ENCODE measurements at regions not wholly inside any gene's neighbourhood (a gene's known extent, or its start where the extent isn't known, plus 50 kb on each side); places are given as distances from the start of the nearest gene placed in this dataset.

DNA sequence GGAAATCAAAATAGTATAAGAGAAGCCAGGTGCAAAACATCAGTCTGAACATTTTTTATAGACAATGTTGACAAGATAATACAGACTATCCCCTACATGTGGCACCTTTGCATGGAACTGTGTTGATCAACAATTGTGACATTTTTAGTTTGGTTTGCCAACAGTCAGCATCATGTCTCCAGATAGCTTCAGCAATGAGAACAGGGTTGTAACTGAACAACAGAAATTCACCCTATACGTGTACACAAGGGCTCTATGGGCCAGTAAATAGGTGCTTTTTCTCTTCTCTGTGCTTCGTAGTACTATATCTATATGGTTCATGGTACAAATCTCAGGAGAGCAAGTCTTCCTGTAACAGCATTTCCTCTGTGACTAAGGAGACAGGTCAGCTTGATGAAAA, 310.4 kb downstream of the ATXN7L3B start:
- no peak for TF ChIP-seq EZH2 (IDR thresholded peaks at IDR 0.05; ENCODE audit: borderline replicate concordance, low read depth, low read length, poor library complexity, severe bottlenecking)
- TF ChIP-seq, protein P1, sequence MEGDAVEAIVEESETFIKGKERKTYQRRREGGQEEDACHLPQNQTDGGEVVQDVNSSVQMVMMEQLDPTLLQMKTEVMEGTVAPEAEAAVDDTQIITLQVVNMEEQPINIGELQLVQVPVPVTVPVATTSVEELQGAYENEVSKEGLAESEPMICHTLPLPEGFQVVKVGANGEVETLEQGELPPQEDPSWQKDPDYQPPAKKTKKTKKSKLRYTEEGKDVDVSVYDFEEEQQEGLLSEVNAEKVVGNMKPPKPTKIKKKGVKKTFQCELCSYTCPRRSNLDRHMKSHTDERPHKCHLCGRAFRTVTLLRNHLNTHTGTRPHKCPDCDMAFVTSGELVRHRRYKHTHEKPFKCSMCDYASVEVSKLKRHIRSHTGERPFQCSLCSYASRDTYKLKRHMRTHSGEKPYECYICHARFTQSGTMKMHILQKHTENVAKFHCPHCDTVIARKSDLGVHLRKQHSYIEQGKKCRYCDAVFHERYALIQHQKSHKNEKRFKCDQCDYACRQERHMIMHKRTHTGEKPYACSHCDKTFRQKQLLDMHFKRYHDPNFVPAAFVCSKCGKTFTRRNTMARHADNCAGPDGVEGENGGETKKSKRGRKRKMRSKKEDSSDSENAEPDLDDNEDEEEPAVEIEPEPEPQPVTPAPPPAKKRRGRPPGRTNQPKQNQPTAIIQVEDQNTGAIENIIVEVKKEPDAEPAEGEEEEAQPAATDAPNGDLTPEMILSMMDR (conservative IDR thresholded peaks at IDR 0.05; ENCODE audit: low read depth, low read length): no peak
- no peak overlapping the region for H3K4me3 ChIP-seq (ENCODE audit: low read depth, low read length, poor library complexity, severe bottlenecking)
- no peaks in the 10 kb centered on the region for H3K9me3 ChIP-seq (ENCODE audit: low read depth, low read length, poor library complexity, severe bottlenecking)
- no peaks in the 10 kb centered on the region for H3K4me1 ChIP-seq (ENCODE audit: insufficient read depth, low read length, poor library complexity, severe bottlenecking)
- ChIA-PET CTCF (no interaction called here), POLR2A (ENCODE audit: low non-redundant PET) (interaction anchor here (0.6 kb wide), 1 partner anchor 27 kb away, joined by 3 read pairs; no protein-coding TSS in a partner anchor)
- DNase-seq (ENCODE audit: low spot score): no peak
- no TSS peak for BruUV-seq (replicated peaks)
- H3K36me3 ChIP-seq (ENCODE audit: insufficient read depth, low read length, poor library complexity, severe bottlenecking): no peaks in the 10 kb centered on the region
- no peaks in the 10 kb centered on the region for H3K27me3 ChIP-seq (replicated peaks; ENCODE audit: insufficient read depth, low read depth, low read length, poor library complexity)
- H3K27ac ChIP-seq (ENCODE audit: low read depth, low read length, poor library complexity, severe bottlenecking): no peak overlapping the region
- intact Hi-C loops (cut with micrococcal nuclease; ENCODE audit: unreplicated experiment): no loop called here

DNA sequence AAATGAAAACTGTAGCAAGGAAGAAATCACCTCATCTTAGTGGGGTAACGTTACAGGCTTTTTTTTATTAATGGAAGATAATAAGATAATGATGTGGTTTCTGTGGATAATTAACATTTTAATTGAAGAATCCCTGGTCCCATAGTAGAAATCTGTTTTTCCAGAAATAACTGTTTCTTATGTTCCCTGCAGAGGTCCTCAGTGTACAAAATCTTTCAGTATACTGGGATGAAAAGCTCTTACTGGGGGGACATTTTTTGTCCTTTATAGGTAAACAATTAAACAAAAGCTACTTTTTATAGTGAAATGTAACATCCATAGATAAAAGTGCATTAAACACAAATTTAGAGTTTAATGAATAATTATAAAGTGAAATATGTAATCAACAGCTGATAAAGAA, 312.2 kb downstream of the ATXN7L3B start:
- BruUV-seq (replicated peaks): no TSS peak
- Histone ChIP-seq H3K4me1 (ENCODE audit: insufficient read depth, low read length, poor library complexity, severe bottlenecking) (no peaks in the 10 kb centered on the region), H3K36me3 (ENCODE audit: insufficient read depth, low read length, poor library complexity, severe bottlenecking) (no peaks in the 10 kb centered on the region), H3K27me3 (replicated peaks; ENCODE audit: insufficient read depth, low read depth, low read length, poor library complexity) (no peaks in the 10 kb centered on the region), H3K4me3 (ENCODE audit: low read depth, low read length, poor library complexity, severe bottlenecking) (no peak overlapping the region), H3K9me3 (ENCODE audit: low read depth, low read length, poor library complexity, severe bottlenecking) (no peaks in the 10 kb centered on the region), H3K27ac (ENCODE audit: low read depth, low read length, poor library complexity, severe bottlenecking) (no peak overlapping the region)
- TF ChIP-seq, protein P1 (conservative IDR thresholded peaks at IDR 0.05; ENCODE audit: low read depth, low read length): no peak; the same call in 1 of the 2 replicates
- TF ChIP-seq EZH2 (IDR thresholded peaks at IDR 0.05; ENCODE audit: borderline replicate concordance, low read depth, low read length, poor library complexity, severe bottlenecking): no peak
- ChIA-PET POLR2A (ENCODE audit: low non-redundant PET) (no interaction called here), CTCF (no interaction called here)
- intact Hi-C loops (cut with micrococcal nuclease; ENCODE audit: unreplicated experiment): no loop called here
- no peak for DNase-seq (ENCODE audit: low spot score)

DNA sequence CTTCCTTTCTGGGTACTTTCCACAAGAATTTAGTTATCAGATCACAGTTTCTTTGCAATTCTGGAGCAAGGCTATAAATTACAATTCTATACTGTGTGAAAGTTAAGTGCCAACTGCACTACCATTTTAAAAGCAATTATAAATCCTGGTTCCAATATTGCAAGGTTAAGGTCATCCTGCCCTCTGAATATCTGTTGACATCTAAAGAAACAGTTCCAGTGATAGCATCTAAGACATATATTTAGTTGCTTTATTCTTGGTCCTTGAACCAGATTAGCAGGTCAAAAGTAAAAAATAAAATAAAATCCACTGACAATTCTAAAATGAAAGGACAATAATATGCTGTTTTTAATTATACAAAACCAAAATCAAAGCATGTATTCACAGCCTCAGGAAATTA, 334.2 kb downstream of the ATXN7L3B start:
- no TSS peak for BruUV-seq (replicated peaks)
- ChIA-PET POLR2A (ENCODE audit: low non-redundant PET) (no interaction called here), CTCF (no interaction called here)
- TF ChIP-seq EZH2 (IDR thresholded peaks at IDR 0.05; ENCODE audit: borderline replicate concordance, low read depth, low read length, poor library complexity, severe bottlenecking): no peak
- TF ChIP-seq, protein P1 (conservative IDR thresholded peaks at IDR 0.05; ENCODE audit: low read depth, low read length): no peak
- intact Hi-C loops (cut with micrococcal nuclease; ENCODE audit: unreplicated experiment): no loop called here
- Histone ChIP-seq H3K4me1 (ENCODE audit: insufficient read depth, low read length, poor library complexity, severe bottlenecking) (no peaks in the 10 kb centered on the region), H3K27me3 (replicated peaks; ENCODE audit: insufficient read depth, low read depth, low read length, poor library complexity) (no peaks in the 10 kb centered on the region), H3K4me3 (ENCODE audit: low read depth, low read length, poor library complexity, severe bottlenecking) (no peak overlapping the region), H3K9me3 (ENCODE audit: low read depth, low read length, poor library complexity, severe bottlenecking) (no peaks in the 10 kb centered on the region), H3K36me3 (ENCODE audit: insufficient read depth, low read length, poor library complexity, severe bottlenecking) (no peaks in the 10 kb centered on the region), H3K27ac (ENCODE audit: low read depth, low read length, poor library complexity, severe bottlenecking) (no peak overlapping the region)
- DNase-seq (ENCODE audit: low spot score): no peak

All from A673 (cell line).